ENCODE measurements at regions not wholly inside any gene's neighbourhood (a gene's known extent, or its start where the extent isn't known, plus 50 kb on each side); places are given as distances from the start of the nearest gene placed in this dataset.

GRCh38 chr16:73530529-73530928, 482.6 kb upstream of the ZFHX3 start:
- TF ChIP-seq ZNF160 (CRISPR knock-in tag; IDR thresholded peaks at IDR 0.05) (no peak), ZNF564 (CRISPR knock-in tag; IDR thresholded peaks at IDR 0.05) (no peak), POLR2A (IDR thresholded peaks at IDR 0.05; ENCODE audit: insufficient read depth in 1 of 2, low read depth in 2 of 2, low read length in 2 of 2) (no peak), TP53 (CRISPR knock-in tag; conservative IDR thresholded peaks at IDR 0.05) (no peak)

Measured in HepG2 (cell line).